ENCODE measurements at regions not wholly inside any gene's neighbourhood (a gene's known extent, or its start where the extent isn't known, plus 50 kb on each side); places are given as distances from the start of the nearest gene placed in this dataset.
"Not testable (repeated sequence)": the region's sequence is repeated elsewhere in the genome, so short reads cannot be mapped to it uniquely, and the experiment has no call there.

DNA sequence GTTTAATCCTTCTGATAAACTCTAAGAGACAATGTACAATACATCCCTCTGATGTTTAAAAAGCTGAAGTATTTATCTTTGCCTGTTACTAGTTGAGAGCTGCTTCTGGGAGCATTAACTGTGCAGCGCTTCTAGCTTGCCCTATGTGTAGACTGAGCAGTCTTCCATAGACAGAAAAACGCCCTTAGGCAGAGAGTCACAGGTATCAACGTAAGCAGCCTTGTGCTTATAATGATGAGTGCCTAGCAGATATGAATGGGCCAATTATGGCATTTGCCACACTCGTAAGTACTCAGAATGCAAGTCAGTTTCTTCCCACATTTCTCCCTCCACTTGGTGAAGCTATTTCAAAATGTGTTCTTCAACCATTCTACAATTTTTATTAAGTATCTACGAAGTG, 731.1 kb upstream of the SLC8A1 start:
- DNase-seq, result peak in 1 of 3 experiments; percentile 57

DNA sequence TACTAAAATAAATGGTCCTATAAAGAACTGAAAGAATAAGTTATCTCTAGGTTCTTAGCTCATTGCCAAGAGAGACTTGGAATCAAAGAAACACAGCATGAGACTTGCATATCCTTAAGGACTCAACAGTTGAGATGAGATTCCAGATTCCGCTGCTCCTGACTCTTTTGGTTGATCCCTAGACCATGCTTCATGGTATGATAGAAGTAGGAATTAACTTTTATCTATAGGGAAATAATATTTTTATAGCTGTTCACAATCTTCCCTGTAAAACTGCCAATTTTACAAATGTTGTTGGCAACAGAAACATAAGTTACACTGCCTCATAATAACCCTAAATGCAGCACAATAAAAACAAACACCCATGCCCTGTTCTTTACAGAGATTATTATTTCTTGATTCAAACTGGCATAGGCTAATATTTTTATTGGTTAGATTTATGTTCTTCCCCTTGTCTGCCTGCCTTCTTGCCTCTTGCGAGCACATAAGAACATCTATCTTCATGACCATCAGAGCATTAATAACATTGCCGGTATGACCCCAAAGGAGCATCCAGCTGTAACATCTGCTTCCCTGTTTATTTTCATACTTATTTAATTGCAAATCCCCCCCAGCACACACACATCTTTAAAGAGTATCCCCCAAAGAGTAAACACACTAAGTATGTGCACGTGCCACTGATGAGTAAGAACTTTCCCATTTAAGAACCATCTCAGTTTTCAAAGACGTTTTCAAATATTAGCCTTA, 735.7 kb upstream of the SLC8A1 start:
- DNase-seq, result peak in 2 of 3 experiments; percentile 33 to 69

DNA sequence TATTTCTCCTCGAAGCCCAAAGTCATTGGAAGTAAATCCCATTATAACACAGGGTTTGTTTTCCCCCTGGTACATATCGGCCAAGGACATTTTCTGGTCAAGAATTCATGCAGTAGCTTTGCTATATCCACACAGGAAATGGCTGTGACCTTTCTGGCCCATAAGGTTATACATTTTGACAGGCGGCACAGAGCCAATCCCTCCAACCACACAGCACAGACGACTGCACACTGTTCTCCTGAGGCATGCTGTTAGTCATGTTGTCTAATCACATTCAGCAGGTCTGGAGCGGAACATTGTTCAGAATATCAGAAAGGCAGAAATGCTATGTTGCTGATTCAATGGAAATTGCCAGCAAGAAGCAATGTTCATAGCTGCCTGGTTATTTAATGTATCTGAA, 742.3 kb upstream of the SLC8A1 start:
- no peak for DNase-seq

DNA sequence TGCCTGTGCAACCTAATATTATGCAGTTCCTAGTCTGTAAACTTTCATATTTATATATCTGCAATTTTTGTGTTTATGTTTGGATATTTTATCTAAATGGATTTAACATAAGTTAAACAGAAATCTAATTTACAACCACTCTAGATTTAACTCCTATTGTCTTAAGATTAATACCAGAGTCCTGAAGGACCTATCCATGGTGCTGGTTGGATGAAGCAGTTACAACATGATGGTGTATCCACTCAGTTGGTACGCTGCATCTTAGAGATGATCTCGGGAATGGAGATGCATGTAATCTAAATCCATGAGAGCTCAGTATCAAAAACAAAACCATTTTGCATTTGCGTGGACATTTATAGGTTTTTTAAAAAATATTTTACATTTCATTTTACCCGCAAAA, 745.9 kb upstream of the SLC8A1 start:
- DNase-seq, result no peak

DNA sequence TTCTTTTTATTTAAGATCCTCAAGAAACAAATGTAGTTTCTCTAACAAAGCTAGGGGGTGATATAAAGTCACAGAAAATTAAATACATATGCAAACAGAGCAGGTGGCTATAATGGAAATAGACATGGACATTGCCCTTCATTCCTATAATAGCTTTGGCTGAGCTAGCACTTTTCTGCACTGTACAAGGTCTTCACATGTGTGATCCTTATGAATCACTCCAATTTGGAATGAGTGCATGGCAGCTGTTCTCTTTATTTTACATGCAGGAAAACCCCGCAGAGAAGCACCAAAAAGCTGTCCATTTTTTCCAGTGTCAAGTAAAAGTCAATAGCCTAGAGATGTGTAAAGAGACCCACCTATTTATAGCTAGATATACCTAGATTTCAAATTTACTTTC, 747.4 kb upstream of the SLC8A1 start:
- DNase-seq, result peak in 2 of 3 experiments; percentile 17 to 78

DNA sequence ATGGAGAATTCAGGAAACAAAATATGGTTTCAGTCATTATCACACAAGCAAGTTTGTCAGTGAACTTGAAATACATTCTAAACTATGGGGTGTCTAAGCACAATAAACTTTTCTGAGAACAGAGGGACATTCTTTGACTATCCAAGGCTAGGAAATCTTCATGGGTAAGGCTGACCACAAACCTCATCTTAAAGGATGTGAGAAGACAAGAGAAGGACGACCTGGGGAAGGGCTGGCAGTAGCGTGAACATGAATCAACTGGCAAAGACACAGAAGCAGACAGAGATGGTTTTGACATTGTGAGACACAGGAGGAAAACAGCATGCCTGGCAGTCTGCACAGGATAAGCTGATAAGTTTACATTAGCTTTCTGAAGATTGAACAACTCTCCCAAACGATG, 752.4 kb upstream of the SLC8A1 start:
- DNase-seq, result no peak

DNA sequence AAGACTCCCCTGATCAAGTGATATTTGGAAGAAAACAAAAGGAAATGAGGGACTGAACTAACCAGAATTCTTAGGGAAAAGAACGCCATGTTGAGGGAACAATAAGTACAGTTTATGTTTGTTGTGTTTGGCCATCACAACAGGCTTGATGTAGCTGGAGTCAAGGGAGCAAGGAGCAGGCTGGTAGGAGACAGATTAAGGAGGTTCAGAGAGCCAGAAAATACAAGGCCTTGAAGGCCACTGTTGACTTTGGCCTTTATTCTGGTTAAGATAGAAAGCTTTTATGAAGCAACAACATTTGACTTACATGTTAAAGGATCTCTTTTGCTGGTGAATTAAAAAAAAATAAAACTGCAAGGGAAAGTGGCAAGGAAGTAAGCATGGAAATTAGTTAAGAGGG, 754.1 kb upstream of the SLC8A1 start:
- DNase-seq, result no peak

DNA sequence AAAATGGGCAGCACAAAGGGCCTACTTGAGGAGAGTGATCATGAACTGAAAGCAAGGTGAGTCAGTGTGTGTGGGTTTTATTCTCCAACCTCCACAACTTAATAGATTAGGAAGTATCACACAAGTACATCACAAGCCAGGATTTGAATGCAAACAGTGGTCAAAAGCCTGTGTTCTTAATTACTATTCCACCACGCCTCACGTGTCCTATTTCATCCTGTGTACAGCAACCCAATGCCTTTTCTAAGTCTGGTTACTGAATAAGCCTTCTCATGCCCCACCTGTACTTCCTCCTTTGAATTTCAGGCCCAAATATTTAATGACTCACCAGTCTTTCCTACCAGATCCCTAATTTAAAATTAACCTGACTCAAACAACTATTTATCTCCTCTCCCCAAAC, 755.7 kb upstream of the SLC8A1 start:
- no peak for DNase-seq

DNA sequence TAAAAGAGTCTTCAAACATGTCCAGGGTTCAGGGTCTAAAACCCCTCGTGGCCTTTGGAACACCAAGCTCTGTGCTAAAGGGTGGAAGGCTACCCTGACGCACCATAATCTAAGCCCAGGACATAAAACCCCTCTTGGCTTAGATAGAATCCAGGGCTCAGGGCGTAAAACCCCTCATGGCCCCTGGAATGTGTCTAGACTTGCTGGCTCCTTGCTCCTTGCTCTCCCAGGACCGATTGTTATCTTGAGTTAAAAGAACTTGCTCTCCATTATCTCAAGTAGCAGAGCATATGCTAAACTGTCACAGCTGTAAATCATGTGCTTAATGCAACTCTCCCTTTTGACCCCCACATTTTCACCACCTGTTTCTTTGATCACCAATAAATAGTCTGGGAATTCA, 758.1 kb upstream of the SLC8A1 start:
- DNase-seq, result not testable (repeated sequence)

DNA sequence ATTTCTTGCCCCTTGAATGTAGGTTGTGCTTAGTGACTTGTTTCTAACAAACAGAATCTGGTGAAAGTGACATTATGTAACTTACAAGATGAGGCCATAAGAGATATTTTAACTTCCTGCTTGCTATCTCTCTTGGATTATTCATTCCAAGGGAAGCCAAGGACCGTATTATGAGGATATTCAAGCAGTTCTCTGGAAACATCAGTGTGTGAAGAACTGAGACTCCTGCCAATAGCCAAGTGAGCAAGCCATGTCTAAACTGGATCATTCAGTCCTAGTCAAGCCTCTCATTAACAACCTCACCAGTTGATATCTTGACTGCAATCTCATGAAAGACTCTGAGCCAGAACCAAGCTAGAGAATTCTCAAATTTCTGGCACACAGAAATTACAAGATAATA, 765.1 kb upstream of the SLC8A1 start:
- DNase-seq, result no peak

DNA sequence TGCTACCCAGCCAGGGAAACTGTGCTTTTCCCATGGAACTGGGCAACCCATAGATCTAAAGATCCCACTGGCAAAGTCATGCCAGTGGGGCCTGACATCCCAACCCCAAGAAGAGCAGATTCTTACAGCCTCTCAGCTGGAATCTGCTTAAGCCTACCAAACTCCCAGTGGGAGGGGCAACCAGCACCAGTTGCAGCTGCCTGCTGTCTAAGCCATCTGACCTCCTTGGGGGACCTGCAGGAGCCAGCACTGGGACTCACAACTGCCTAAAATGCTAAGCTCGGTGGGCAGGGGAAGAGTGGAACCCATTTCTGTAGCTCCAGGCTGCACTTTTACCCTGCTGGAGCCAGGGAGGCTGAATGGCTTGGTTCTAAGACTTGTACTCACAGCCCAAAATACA, 770.7 kb upstream of the SLC8A1 start:
- no peak for DNase-seq

DNA sequence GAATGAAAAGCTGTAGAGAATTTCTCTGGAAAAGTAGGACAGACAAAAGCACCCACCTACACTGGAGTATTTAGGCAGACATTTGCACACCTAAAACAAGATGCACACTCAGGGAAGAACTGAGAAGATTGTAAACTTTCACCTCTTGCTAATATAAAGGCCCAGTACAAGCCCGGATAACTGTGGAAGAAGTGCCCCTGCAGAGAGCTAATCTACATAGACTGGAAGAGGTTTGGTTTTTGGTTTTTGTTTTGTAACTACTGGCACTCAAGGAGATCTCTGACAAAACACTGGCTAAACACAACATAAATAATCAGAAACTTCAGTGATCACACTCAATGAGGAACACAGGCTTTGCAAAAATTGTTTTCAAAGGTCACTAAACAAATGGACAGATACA, 782.2 kb upstream of the SLC8A1 start:
- no peak for DNase-seq

DNA sequence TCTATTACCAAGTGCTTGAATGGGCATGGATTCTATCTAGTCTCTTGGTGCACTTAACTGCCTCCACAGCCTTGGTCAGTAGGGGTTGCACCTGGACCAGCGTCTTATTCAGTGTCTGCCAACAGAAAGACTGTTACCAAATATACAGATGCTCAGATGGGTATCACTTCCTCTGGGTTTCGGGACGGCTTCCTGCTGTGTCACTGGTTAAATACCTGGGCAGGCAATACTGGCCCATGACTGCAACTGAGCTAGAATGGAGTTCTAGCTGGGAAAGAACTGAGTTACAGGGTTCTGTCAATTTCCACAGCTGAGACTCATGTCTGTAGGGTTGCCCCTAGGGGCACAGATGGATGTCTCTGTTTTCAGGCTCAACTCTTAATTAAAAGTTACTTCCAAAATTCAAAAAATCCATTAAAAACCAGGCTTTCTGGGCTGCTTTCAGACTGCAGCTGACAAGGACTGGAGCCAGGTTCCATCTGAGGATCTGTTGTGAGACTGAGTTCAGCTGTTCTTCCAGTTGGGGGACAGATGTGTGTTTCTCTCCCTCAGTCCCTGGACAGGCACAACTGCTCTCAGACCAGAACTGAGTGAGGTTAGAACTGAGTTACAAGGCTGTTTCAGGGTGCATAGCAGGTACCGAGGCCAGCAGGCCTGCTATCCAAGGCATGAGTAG, 789.6 kb upstream of the SLC8A1 start:
- no peak for DNase-seq

DNA sequence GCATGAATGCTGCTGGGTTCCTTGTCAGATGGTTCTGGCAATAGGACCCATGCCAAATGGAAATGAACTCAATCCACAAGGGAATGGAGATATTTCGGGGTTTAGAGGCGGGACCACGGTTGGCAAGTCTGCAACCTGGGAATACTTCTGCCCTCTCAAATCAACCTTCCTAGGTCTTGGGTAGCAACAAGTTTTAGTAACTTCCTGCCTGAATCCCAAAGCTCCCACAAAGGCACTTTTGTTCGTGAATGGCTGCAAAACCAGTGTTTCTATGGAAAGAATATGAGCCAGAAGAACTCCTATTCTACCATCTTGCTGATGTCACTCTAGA, 790.1 kb upstream of the SLC8A1 start:
- DNase-seq, result no peak

DNA sequence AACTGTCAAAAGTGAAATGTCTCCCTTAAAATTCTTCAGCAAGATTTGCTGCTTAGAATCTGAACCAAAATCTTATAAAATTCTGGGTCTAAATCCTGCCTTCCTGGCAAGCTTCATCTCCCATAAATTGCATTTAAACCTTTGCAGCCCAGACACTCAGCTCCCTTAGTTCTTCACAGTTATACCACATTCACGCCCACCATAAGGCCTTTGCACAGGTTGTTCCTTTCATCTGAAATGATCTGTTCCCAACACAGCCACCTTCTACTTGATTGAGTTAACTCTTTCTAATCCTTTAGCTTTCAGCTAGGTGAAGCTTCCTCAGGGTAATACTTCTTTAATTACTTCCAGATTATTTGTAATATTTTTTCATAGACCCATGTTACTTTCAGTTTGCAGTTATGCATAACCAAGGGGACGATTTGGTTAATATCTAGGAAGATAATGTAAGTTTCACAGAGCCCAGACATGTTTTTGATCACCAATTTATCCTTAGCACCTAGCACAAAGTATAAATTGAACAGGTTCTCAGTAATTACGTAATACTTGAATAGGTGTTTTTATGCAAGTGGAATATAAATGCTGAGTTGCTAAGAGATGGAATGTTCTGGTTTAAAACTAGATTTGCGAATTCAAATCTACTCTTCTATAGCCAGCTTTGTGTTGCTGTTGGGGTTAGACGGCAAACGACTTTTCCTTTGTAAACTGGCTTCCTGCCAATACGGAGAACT, 779.7 kb upstream of the PKDCC start:
- no peak for DNase-seq

DNA sequence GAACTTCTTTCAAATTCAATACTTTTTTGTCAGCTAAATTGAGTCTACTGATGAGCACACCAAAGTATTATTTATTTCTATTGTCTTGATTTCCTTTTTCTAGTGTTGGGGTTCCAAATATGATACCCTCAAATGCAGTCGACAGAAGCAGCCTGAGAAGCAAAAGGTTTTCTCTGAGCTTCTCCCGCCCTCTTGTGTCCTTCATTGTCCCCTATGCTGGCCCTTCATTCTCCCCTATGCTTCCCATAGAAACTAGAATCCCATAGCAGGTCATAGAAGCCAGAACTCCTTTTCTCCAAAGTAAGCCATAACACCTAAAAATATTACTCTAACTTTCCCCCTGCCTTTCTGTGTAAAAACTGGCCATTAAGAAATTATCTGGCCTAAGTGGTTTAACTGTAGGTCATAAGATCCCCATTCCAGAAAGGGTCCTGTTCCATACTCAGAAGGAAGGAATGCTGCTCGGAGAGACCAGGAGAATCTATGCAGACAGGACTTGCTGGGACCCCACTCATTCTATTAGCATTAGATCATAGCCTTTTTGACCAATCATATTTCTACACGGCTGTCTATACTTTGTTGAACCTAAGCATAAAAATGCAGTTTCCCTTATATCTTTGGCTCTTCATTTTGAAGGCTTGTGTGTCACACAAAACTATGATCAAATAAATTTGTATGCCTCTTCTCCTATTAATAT, 764.6 kb upstream of the PKDCC start:
- DNase-seq, result peak in 1 of 3 experiments; percentile 39

DNA sequence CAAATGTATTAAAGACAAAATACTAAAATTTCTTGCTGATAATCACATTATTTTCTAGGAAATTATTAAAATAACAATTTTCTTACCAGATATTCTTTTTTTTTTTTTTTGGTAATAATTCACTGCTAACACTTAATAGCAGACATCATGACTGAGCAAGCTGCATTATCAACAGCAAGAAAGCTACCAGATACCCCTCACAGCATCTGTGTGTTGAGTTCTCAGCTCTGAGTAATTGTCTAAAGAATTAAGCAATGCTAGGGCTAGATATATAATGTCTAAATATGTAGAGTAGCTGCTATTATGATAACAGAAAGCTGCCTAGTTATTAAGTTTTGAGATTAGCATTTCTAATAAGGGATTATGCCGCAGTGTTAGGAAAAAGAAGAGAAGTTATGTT, 754.3 kb upstream of the PKDCC start:
- no peak for DNase-seq

DNA sequence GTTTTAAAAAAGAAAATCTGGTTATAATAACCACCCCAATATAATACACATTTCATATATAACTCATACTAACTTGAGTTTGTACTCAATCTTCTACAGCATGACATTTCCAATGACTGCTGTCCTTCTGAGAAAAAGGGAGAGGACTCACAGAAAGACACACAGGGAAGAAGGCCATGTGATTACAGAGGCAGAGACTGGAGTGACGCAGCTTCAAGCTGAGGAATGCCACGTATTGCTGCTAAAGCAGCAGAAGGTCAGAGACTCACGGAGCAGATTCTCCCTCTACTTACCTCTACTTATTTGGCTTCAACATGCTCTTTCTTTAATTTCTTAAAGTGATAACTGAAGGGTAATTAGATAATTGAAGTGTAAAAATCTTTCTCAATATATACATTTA, 753.5 kb upstream of the PKDCC start:
- peak in 1 of 3 experiments; percentile 9 for DNase-seq

DNA sequence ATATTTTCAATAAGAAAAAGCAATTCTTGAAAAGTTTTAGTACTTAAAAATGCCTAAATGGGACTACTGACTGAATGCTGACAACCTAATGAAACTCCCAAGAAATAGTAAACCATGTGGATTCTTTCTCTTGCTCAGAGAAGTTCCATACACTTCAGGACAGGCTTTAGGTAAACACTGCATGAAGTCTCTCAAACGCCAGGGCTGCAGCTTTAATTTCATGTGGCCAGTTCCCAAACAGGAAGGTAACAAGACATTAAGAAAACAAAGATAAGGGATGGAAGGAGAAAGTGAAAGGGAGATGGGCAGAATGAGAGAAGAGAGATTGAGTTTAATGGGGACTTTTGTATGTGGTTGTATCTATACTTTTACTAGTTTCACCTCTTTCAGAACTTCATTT, 734.7 kb upstream of the PKDCC start:
- no peak for DNase-seq

DNA sequence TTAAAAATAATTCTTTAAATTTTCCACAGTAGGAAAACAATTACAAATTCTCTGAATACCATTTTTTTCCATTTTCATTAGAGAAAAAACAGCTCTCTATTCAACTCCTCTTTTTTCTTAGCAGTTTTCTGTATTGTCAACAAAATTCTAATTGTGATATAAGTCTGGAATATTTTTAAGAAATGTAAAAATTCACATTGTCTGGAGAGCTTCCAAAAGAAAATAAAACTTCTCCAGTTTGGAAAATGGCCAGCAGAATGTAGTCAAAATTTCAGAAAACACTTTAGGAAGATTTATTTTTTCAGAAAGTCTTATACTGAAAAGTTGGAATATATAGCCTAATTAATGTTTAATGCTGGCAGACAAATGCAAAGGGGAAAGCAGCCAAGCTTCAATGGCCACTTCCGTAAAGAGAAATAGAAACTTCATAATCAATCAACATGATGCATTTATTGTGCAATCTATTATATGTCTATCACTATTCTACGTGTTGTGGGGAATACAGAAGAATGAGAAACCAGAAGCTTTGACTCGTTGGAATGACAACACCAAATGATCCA, 733.2 kb upstream of the PKDCC start:
- no peak for DNase-seq

DNA sequence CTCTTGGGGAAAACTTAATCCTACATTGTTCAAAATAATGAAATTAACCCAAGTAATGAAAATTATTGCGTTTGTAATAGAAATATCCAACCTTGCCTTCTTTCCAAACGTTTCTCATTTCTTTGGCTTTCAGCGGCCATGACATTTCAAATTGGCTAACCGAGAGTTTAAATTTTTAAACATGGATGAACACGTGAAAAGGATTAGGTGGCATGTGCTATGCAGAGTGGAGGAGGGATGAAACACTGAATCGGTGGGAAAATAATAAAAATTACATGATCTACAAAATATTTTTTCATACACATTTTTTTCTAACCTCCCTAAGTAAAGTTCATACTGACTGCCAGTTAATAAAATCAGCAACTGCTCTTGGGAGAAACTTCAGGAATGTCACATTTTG, 728.4 kb upstream of the PKDCC start:
- no peak for DNase-seq

DNA sequence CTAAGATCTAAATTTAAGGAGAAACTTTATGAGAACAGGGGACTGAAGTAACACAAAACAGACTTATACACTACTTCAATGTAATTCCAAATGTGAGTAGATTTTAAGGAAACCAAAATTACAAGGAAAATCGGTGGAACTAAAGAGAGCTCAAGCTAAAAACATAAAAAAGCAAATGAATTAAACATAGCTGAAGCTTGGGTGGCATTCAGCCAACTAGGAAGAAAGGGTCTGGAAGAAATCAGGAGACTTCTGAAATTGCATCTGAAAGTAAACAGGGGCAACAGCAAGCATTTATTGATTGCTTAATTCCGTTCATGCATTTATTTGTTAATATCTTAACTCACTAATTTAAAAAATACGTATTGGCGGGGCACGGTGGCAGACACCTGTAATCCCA, 727.3 kb upstream of the PKDCC start:
- no peak for DNase-seq

DNA sequence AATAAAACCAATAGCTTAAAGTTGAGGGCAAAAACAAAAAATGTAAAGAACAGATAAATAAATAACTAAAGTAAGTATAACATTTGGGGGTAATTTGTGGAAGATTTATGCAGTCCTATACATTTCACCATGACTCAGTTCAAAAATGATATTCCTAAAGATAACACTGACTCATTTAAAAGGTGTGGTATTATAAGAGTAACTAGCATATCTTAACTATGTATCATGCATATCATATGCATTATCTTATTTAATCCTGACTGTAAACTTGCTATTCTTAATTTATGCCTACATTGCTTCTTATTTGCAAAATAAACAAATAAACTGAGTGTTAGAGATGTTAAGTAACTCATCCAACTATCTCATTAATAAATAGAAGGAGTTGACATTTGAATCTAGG, 726.5 kb upstream of the PKDCC start:
- no peak for DNase-seq

Data from NCI-H1417 (cell line).